ENCODE measurements at regions not wholly inside any gene's neighbourhood (a gene's known extent, or its start where the extent isn't known, plus 50 kb on each side); places are given as distances from the start of the nearest gene placed in this dataset.

DNA sequence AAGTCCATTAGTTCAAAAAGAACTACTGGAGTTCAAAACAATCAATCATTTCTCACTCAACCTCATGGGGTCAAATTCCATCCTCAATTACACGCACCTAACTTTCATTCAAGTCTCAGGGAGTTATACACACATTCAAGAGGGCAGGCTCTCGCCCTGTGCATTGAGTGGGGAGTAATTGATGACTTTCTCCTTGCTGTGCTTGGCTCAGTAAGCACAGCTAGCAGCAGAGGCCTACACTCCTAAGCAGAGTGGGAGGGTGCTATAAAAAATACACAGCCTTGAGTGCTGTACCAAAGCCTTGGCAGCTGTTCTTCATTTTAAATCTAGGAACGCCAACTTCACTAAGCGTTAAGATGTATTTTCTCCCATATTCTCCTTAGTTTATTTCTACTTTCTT is 958.3 kb upstream of the ADGRL3 start:
- ChIA-PET POLR2A (ENCODE audit: low non-redundant PET) (no interaction called here), CTCF (no interaction called here)
- TF ChIP-seq, protein P1, sequence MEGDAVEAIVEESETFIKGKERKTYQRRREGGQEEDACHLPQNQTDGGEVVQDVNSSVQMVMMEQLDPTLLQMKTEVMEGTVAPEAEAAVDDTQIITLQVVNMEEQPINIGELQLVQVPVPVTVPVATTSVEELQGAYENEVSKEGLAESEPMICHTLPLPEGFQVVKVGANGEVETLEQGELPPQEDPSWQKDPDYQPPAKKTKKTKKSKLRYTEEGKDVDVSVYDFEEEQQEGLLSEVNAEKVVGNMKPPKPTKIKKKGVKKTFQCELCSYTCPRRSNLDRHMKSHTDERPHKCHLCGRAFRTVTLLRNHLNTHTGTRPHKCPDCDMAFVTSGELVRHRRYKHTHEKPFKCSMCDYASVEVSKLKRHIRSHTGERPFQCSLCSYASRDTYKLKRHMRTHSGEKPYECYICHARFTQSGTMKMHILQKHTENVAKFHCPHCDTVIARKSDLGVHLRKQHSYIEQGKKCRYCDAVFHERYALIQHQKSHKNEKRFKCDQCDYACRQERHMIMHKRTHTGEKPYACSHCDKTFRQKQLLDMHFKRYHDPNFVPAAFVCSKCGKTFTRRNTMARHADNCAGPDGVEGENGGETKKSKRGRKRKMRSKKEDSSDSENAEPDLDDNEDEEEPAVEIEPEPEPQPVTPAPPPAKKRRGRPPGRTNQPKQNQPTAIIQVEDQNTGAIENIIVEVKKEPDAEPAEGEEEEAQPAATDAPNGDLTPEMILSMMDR (conservative IDR thresholded peaks at IDR 0.05; ENCODE audit: low read depth): no peak
- no peak for DNase-seq (ENCODE audit: low spot score)
- no peak overlapping the region for H3K27ac ChIP-seq

DNA sequence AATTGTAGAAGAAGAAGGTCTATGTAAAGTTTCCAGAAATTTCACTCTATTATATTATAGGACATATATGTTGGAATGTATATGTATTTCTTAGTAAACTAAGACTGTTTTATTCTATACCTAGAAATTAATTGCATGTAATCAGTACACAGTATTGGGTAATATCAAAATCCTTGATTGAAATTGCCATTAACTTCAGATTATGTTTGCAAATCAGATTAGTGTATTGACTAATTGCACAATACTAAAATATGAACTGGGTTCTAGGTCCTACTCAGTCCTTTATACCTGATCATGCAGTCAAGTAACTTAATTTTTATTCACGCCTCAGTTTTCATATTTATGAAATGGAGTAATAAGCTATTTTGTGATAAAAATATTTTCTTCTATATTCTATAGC is 950.3 kb upstream of the ADGRL3 start:
- TF ChIP-seq, protein P1 (conservative IDR thresholded peaks at IDR 0.05; ENCODE audit: low read depth): no peak
- no peak overlapping the region for H3K27ac ChIP-seq
- DNase-seq (ENCODE audit: low spot score): no peak
- ChIA-PET POLR2A (ENCODE audit: low non-redundant PET) (no interaction called here), CTCF (interaction anchor here (0.6 kb wide), 2 partner anchors 22 to 73 kb away, joined by 3 to 4 read pairs; no protein-coding TSS in a partner anchor)

DNA sequence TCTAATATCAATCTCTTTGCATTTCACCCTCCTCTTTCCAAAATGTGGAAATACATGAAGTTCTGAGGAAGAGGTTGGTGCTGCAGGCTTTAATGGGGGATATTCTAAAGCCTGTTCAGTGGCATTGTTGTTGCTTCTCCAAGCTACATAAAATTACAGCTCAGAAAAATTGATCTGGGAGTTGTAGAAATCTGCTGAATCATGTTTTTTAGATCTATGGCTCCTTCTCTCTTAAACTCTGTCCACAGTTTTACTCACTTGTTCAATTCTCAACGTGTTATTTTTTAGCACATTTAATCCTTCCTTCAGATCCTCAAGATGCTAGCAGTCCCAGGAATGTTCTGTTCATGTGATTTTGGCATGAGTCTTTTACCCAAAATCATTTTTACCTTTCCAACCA is 949.5 kb upstream of the ADGRL3 start:
- no peak overlapping the region for H3K27ac ChIP-seq
- DNase-seq (ENCODE audit: low spot score): no peak
- TF ChIP-seq, protein P1 (conservative IDR thresholded peaks at IDR 0.05; ENCODE audit: low read depth): no peak
- CTCF ChIA-PET: no interaction called here
- POLR2A ChIA-PET (ENCODE audit: low non-redundant PET): no interaction called here

DNA sequence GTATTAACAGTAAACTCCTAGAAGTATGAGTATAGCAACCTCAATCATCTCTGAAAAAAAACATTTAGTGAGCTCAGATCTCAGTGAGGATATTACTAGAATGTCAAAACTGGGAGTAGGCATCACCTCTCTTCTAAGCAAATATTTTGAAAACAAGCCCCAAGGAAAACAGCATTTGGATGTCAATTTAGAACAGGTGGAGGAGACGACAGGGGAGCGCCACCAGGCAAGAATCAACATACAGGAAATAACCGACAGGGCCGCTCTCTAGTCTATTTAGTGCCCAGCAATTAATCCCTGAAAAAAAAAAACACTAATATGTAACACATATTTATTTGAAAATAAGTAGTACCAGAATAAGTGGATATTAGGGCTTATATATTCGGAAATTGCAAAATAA is 940.3 kb upstream of the ADGRL3 start:
- POLR2A ChIA-PET (ENCODE audit: low non-redundant PET): no interaction called here
- CTCF ChIA-PET: interaction anchor here (0.6 kb wide), 1 partner anchor 11 kb away, joined by 4 read pairs; no protein-coding TSS in a partner anchor
- no peak for DNase-seq (ENCODE audit: low spot score)
- TF ChIP-seq, protein P1 (conservative IDR thresholded peaks at IDR 0.05; ENCODE audit: low read depth): no peak
- H3K27ac ChIP-seq: no peak overlapping the region

DNA sequence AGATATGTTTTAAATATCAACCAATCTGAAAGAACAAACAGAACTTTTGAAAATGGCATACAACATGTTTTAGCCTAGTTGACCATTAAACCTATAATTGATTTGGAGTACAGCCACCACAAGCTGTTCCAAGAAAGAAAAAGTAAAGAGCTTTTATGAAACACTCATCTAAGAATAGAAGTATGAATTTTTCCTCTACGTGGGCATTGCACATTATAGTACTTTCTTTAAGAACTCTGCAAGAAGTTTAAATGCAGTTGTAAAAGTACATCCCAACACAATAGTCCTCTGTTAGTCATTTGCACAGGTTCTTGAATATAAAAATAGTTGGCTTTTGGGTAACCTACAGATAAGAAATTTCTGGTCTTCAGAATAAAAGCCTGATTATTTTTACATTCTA is 933.6 kb upstream of the ADGRL3 start:
- DNase-seq (ENCODE audit: low spot score): no peak
- ChIA-PET CTCF (no interaction called here), POLR2A (ENCODE audit: low non-redundant PET) (no interaction called here)
- TF ChIP-seq, protein P1 (conservative IDR thresholded peaks at IDR 0.05; ENCODE audit: low read depth): no peak
- H3K27ac ChIP-seq: no peak overlapping the region

GRCh38 chr4:60296386-60296785 is 903.7 kb upstream of the ADGRL3 start:
- DNase-seq (ENCODE audit: low spot score): no peak
- no peak overlapping the region for H3K27ac ChIP-seq
- ChIA-PET CTCF (no interaction called here), POLR2A (ENCODE audit: low non-redundant PET) (no interaction called here)
- TF ChIP-seq, protein P1 (conservative IDR thresholded peaks at IDR 0.05; ENCODE audit: low read depth): no peak

Data from RWPE1 (cell line).